Astrocyte (in vitro differentiated cells and primary cell): ENCODE measurements at regions not wholly inside any gene's neighbourhood (a gene's known extent, or its start where the extent isn't known, plus 50 kb on each side); places are given as distances from the start of the nearest gene placed in this dataset.

Experiments
- EZH2 ChIP-seq: IDR thresholded peaks from 2 replicates; pipeline ENCODE4 v1.6.1; 2012; ENCODE audit warnings: mild to moderate bottlenecking, low read length, inconsistent platforms; ENCODE audit not compliant: insufficient read depth
- TF ChIP-seq, protein P1 (sequence below): IDR thresholded peaks from 2 replicates; pipeline ENCODE4 v1.5.1; 2011; ENCODE audit warnings: low read depth, mild to moderate bottlenecking, inconsistent platforms, low read length, moderate library complexity; ENCODE audit not compliant: insufficient read depth

DNA sequence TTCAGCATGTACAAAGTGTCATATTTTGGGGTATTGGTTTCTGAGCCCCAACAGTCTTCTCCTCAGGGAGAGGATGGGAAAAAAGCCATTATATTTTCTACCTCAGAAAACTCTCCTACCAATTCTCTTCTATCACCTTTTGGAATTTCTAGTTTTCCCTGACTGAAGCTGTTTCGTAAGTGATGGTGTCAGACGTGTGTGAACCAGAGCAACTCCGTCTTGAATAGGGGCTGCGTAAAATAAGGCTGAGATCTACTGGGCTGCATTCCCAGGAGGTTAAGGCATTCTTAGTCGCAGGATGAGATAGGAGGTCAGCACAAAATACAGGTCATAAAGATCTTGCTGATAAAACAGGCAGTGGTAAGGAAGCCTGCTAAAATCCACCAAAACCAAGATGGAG, 197.3 kb upstream of the C9orf72 start:
- TF ChIP-seq, protein P1, sequence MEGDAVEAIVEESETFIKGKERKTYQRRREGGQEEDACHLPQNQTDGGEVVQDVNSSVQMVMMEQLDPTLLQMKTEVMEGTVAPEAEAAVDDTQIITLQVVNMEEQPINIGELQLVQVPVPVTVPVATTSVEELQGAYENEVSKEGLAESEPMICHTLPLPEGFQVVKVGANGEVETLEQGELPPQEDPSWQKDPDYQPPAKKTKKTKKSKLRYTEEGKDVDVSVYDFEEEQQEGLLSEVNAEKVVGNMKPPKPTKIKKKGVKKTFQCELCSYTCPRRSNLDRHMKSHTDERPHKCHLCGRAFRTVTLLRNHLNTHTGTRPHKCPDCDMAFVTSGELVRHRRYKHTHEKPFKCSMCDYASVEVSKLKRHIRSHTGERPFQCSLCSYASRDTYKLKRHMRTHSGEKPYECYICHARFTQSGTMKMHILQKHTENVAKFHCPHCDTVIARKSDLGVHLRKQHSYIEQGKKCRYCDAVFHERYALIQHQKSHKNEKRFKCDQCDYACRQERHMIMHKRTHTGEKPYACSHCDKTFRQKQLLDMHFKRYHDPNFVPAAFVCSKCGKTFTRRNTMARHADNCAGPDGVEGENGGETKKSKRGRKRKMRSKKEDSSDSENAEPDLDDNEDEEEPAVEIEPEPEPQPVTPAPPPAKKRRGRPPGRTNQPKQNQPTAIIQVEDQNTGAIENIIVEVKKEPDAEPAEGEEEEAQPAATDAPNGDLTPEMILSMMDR, result no peak
- TF ChIP-seq EZH2, result no peak
